MM.1S (cell line): ENCODE measurements at regions not wholly inside any gene's neighbourhood (a gene's known extent, or its start where the extent isn't known, plus 50 kb on each side); places are given as distances from the start of the nearest gene placed in this dataset.

Experiments used
- DNase-seq: peaks from one replicate; pipeline ENCODE4 v3.0.0-alpha.2; 2015
- H2AFZ ChIP-seq: fragments of 300-600 bp; sonication (generic); 2 replicates; pipeline ENCODE4 v1.6.0; 2016; ENCODE audit warnings: antibody characterized with exemption, low read length
- H3F3A ChIP-seq: fragments of 300-600 bp; sonication (generic); 2 replicates; pipeline ENCODE4 v1.6.1; 2016; ENCODE audit warnings: mild to moderate bottlenecking, antibody characterized with exemption, low read length, moderate library complexity, mixed read lengths; ENCODE audit not compliant: insufficient read depth
- H3K27ac ChIP-seq: fragments of 300-600 bp; sonication (generic); 2 replicates; pipeline ENCODE4 v1.5.1; 2016; ENCODE audit warnings: mild to moderate bottlenecking, low read length
- H3K27me3 ChIP-seq: fragments of 300-600 bp; sonication (generic); replicated peaks from 2 replicates; pipeline ENCODE4 v1.6.0; 2016; ENCODE audit warnings: low read length; ENCODE audit not compliant: insufficient read depth
- H3K36me3 ChIP-seq: fragments of 300-600 bp; sonication (generic); replicated peaks from 2 replicates; pipeline ENCODE4 v1.6.1; 2016; ENCODE audit warnings: mild to moderate bottlenecking, low read length, mixed read lengths; ENCODE audit not compliant: insufficient read depth
- H3K4me1 ChIP-seq: fragments of 300-600 bp; sonication (generic); 2 replicates; pipeline ENCODE4 v1.6.1; 2016; ENCODE audit warnings: low read length, mixed read lengths
- H3K4me2 ChIP-seq: fragments of 300-600 bp; sonication (generic); 2 replicates; pipeline ENCODE4 v1.6.0; 2016; ENCODE audit warnings: low read depth, low read length
- H3K4me3 ChIP-seq: fragments of 300-600 bp; sonication (generic); 2 replicates; pipeline ENCODE4 v1.5.1; 2016; ENCODE audit warnings: low read length, mixed read lengths
- H3K79me2 ChIP-seq: fragments of 300-600 bp; sonication (generic); 2 replicates; pipeline ENCODE4 v1.6.1; 2016; ENCODE audit warnings: mixed run types, low read length, mixed read lengths
- H3K9ac ChIP-seq: fragments of 300-600 bp; sonication (generic); 2 replicates; pipeline ENCODE4 v1.6.1; 2016; ENCODE audit warnings: low read length, mixed read lengths
- H3K9me2 ChIP-seq: fragments of 300-600 bp; sonication (generic); replicated peaks from 2 replicates; pipeline ENCODE4 v1.6.1; 2016; ENCODE audit warnings: mild to moderate bottlenecking, low read length, mixed read lengths; ENCODE audit not compliant: insufficient read depth
- H3K9me3 ChIP-seq: fragments of 300-600 bp; sonication (generic); replicated peaks from 2 replicates; pipeline ENCODE4 v1.6.1; 2016; ENCODE audit warnings: mild to moderate bottlenecking, low read length, mixed read lengths; ENCODE audit not compliant: insufficient read depth
- H4K20me1 ChIP-seq: fragments of 300-600 bp; sonication (generic); 2 replicates; pipeline ENCODE4 v1.6.1; 2016; ENCODE audit warnings: mild to moderate bottlenecking, low read length, moderate library complexity, mixed read lengths; ENCODE audit not compliant: insufficient read depth
- CTCF ChIP-seq: fragments of 300-600 bp; sonication (generic); IDR thresholded peaks from 2 replicates; pipeline ENCODE4 v1.5.1; 2016; ENCODE audit warnings: antibody characterized with exemption, low read length, mixed read lengths
- EZH2 ChIP-seq: fragments of 300-600 bp; sonication (generic); optimal IDR thresholded peaks from 2 replicates; pipeline ENCODE3; 2017; ENCODE audit warnings: low read depth, mild to moderate bottlenecking, antibody characterized with exemption, low read length, mixed read lengths
- EZH2phosphoT487 ChIP-seq: fragments of 300-600 bp; sonication (generic); IDR thresholded peaks from 2 replicates; pipeline ENCODE4 v1.6.1; 2018; ENCODE audit warnings: antibody characterized with exemption, low read length

- TF ChIP-seq EZH2phosphoT487 (no peak), CTCF (no peak), EZH2 (no peak)
- no peak overlapping the region for H3K4me3 ChIP-seq
- H3K36me3 ChIP-seq: no peaks in the 10 kb centered on the region
- H4K20me1 ChIP-seq: no peaks in the 10 kb centered on the region
- H3F3A ChIP-seq: peaks cover 6% of the 10 kb centered on the region; the same call in 1 of the 2 replicates
- no peaks in the 10 kb centered on the region for H3K79me2 ChIP-seq
- DNase-seq: no peak
- no peaks in the 10 kb centered on the region for H3K9me3 ChIP-seq
- H3K9ac ChIP-seq: no peak overlapping the region
- H3K4me2 ChIP-seq: no peak overlapping the region
- H2AFZ ChIP-seq: no peak overlapping the region
- no peaks in the 10 kb centered on the region for H3K27me3 ChIP-seq
- peaks cover 29% of the 10 kb centered on the region for H3K4me1 ChIP-seq
- H3K9me2 ChIP-seq: no peaks in the 10 kb centered on the region
- H3K27ac ChIP-seq: no peak overlapping the region
Observed at GRCh38 chr3:18228060-18228459, 197.1 kb downstream of the SATB1 start.

- H3K27ac ChIP-seq: no peak overlapping the region
- no peaks in the 10 kb centered on the region for H3K9me2 ChIP-seq
- no peaks in the 10 kb centered on the region for H3K79me2 ChIP-seq
- H3K27me3 ChIP-seq: no peaks in the 10 kb centered on the region
- H3K9me3 ChIP-seq: no peaks in the 10 kb centered on the region
- peaks cover 6% of the 10 kb centered on the region; the same call in 1 of the 2 replicates for H3F3A ChIP-seq
- DNase-seq: no peak
- no peak overlapping the region for H3K9ac ChIP-seq
- no peaks in the 10 kb centered on the region for H4K20me1 ChIP-seq
- H3K36me3 ChIP-seq: no peaks in the 10 kb centered on the region
- H3K4me2 ChIP-seq: no peak overlapping the region
- TF ChIP-seq EZH2phosphoT487 (no peak), CTCF (no peak), EZH2 (no peak)
- no peak overlapping the region for H2AFZ ChIP-seq
- peaks cover 36% of the 10 kb centered on the region for H3K4me1 ChIP-seq
- no peak overlapping the region for H3K4me3 ChIP-seq
Observed at GRCh38 chr3:18225709-18226108, 199.4 kb downstream of the SATB1 start.

GRCh38 chr3:18224426-18224825 is 200.7 kb downstream of the SATB1 start:
- TF ChIP-seq CTCF (no peak), EZH2phosphoT487 (no peak), EZH2 (no peak)
- peak overlapping the region; percentile 8; the same call in 1 of the 2 replicates for H3K4me3 ChIP-seq
- peaks cover 8% of the 10 kb centered on the region; the same call in 1 of the 2 replicates for H3F3A ChIP-seq
- H3K9me2 ChIP-seq: no peaks in the 10 kb centered on the region
- H3K27me3 ChIP-seq: no peaks in the 10 kb centered on the region
- no peaks in the 10 kb centered on the region for H3K9me3 ChIP-seq
- peak overlapping the region; percentile 39 for H3K4me2 ChIP-seq
- H3K27ac ChIP-seq: peak overlapping the region; percentile 54; the same call in 1 of the 2 replicates
- no peak overlapping the region for H3K9ac ChIP-seq
- no peaks in the 10 kb centered on the region for H4K20me1 ChIP-seq
- no peaks in the 10 kb centered on the region for H3K79me2 ChIP-seq
- peaks cover 39% of the 10 kb centered on the region for H3K4me1 ChIP-seq
- H3K36me3 ChIP-seq: no peaks in the 10 kb centered on the region
- 0 out of 2 replicates have a peak overlapping the region, but pooled peaks have one; percentile 39 for H2AFZ ChIP-seq
- DNase-seq: no peak
